ENCODE measurements at regions not wholly inside any gene's neighbourhood (a gene's known extent, or its start where the extent isn't known, plus 50 kb on each side); places are given as distances from the start of the nearest gene placed in this dataset.

DNA sequence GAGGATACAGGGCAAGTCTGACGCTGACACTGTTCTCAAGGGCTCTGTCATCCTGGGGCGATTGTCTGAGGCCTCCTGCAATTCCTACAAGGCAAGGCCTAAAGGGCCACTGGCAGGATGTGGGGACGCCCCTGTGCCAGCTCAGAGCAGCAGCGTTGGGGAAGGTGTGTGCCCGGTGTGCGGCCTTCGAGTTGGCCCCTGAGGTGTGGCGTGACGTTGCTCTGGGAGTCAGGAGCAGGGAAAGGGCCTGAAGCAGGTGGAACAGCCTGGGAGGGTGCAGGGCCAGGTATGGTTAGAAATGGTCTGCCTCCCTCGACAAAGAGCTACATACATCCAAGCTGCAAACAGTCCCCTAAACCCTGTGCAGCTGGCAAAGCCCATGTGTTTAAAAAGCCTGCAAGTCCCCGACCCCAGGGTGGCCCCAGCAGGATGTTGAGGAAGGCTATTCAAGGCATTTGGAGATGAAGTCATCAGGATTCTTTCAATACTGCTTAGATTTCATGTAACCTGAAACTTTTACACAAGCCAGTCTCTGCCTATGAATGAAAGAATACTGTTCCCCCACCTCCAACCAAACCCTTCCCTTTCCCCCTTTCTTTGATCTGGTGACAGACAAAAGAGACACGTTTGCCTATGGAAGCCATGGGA lies 142.5 kb upstream of the TNS3 start:
- DNase-seq (ENCODE audit: low read depth, low spot score): no peak
- no peak overlapping the region for H3K4me3 ChIP-seq (ENCODE audit: low read length)

- H3K4me3 ChIP-seq (ENCODE audit: low read length): no peak overlapping the region
- DNase-seq (ENCODE audit: low read depth, low spot score): no peak
Measured at GRCh38 chr7:47722126-47722525, 140.2 kb upstream of the TNS3 start.

DNA sequence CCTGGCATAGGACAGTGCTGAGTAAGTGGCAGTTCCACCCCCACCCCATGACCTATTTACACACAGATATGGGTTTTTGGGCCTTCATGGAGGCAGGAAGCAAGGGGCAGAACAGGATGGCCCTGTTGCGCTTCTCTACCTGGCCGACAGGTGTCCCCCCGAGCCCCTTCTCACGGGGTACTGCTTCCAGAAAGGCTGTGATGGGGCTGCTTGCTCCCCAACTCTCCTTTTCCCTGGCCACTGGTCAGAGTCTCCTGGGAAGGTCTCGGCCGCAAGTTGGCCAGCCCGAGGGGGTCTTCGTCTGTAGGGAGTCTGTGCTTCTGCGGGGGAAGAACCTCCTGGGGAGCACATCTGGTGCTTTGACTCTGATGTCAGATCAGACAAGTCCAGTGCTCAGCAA lies 139.8 kb upstream of the TNS3 start:
- DNase-seq (ENCODE audit: low read depth, low spot score): no peak
- H3K4me3 ChIP-seq (ENCODE audit: low read length): no peak overlapping the region

DNA sequence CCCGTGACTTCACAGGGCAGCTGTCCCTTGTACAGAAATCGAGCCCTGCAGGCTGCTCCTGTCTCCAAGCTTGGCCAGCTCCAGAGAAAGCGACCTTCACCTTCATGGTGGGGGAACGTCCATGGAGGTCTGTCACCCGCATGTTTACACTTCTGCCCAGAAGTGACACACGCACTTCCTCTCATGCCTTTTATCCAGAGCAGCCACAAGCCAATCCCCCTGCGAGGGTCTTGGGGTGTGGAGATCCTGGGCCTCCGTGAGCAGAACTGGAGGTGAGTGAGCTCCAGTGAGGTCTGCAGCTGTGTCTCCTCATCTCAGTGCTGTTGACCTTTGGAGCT lies 139.0 kb upstream of the TNS3 start:
- DNase-seq (ENCODE audit: low read depth, low spot score): no peak
- no peak overlapping the region for H3K4me3 ChIP-seq (ENCODE audit: low read length)

- no peak overlapping the region for H3K4me3 ChIP-seq (ENCODE audit: low read length)
- no peak for DNase-seq (ENCODE audit: low read depth, low spot score)
Measured at GRCh38 chr7:47720141-47720906, 138.4 kb upstream of the TNS3 start.

- no peak overlapping the region for H3K4me3 ChIP-seq (ENCODE audit: low read length)
- no peak for DNase-seq (ENCODE audit: low read depth, low spot score)
Measured at GRCh38 chr7:47719675-47720074, 137.8 kb upstream of the TNS3 start.

DNA sequence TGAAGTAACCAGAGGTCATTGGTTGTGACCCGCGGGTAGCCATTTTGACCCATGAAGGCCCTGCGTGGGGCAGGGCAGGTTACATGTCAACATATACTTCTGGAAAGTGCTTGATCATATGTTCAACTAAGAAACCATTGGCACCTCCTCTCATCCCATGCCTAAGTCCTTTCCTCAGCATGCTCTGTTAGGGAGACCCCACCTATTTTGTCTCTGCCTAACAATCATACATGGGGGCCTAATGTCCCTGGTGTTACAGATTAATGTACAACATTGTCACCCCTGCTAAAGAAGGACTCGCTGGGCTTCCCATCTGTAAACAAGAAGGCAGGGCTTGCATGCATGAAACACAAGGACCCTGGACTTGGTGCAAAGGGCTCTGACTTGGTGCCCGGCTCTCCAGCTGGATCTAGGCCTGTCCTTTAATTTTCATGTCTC lies 133.7 kb upstream of the TNS3 start:
- H3K4me3 ChIP-seq (ENCODE audit: low read length): no peak overlapping the region
- DNase-seq (ENCODE audit: low read depth, low spot score): no peak

DNA sequence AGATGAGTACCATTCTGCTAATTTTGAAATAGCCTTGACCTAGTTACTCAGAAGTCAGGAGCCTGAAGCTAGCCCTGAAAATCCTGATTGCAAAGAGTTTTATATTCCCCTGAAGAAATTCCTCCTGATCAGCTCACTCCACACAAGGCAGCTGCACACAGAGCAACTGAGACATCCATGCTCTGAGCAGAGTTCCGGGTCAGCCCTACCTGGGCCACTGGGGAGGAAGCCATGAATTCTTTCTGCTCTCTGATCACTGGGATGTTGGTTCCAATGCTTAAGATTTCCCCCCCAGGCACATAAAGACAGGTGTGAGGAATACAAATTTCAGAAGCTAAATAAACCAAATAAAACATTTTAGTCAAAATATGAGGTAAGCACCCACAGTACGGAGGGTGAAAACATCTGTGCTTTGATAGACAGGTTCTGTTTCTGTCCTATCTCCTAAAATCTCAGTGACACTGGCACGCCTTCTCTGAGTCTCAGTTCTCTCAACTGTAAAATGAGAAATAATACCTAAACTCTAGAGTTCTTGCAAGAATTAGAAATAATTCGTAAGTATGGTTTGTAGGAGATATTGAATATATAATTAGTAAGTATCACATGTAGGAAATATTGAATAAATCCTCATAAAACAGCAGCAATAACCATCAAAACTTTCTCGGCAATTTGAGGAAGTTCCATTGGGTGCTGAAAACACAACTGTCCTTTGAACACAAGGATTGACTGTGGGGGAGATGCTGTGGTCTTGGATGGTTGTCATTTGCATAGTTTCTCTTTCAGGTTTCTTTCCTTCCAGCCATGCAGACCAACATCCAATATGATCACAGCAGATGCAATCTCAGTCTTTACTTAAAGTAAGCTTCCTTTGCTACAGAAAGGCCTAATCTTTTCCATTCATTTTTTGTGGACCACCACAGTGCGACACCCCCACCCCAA lies 133.0 kb upstream of the TNS3 start:
- no peak for DNase-seq (ENCODE audit: low read depth, low spot score)
- H3K4me3 ChIP-seq (ENCODE audit: low read length): no peak overlapping the region

DNA sequence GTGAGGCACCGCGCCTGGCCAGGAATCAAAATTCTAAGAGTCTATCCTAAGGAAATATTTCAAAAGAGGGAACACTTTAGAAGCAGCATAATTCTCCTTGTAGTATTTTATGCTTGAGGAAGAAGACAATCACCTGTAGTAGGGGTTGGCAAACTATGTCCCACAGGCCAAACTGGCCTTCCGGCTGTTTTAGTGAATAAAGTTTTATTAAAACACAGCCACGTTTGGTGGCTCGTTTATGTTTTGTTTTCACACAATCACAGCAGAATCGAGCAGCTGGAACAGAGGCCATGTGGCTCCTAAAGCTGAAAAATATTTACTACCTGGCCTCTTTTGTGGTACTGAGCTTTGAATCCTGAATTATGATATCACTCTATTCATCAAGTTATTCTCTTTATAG lies 131.7 kb upstream of the TNS3 start:
- no peak for DNase-seq (ENCODE audit: low read depth, low spot score)
- no peak overlapping the region for H3K4me3 ChIP-seq (ENCODE audit: low read length)

DNA sequence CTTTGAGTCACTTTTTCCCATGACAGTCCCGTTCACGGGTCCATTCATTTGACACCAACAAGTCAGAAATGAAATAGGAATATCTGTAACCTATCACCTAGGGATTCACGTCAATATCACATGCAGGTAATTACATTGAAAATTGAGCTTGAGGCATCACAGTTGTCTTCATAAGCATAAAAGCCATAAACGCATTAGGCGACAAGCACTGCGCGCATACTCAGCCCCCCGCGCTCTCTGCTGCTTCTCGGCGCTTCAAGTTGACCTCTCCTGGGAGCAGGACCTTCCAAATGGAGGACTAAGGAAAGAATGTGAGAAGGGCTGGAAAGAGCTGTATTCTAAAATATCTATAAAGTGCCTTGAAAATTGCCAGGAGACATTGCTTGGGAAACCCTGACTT lies 130.5 kb upstream of the TNS3 start:
- DNase-seq (ENCODE audit: low read depth, low spot score): no peak
- H3K4me3 ChIP-seq (ENCODE audit: low read length): no peak overlapping the region

- no peak overlapping the region for H3K4me3 ChIP-seq (ENCODE audit: low read length)
- no peak for DNase-seq (ENCODE audit: low read depth, low spot score)
Measured at GRCh38 chr7:47711776-47712175, 129.9 kb upstream of the TNS3 start.

- H3K4me3 ChIP-seq (ENCODE audit: low read length): no peak overlapping the region
- no peak for DNase-seq (ENCODE audit: low read depth, low spot score)
Measured at GRCh38 chr7:47710201-47710935, 128.5 kb upstream of the TNS3 start.

- no peak overlapping the region for H3K4me3 ChIP-seq (ENCODE audit: low read length)
- DNase-seq (ENCODE audit: low read depth, low spot score): no peak
Measured at GRCh38 chr7:47709451-47709850, 127.5 kb upstream of the TNS3 start.

DNA sequence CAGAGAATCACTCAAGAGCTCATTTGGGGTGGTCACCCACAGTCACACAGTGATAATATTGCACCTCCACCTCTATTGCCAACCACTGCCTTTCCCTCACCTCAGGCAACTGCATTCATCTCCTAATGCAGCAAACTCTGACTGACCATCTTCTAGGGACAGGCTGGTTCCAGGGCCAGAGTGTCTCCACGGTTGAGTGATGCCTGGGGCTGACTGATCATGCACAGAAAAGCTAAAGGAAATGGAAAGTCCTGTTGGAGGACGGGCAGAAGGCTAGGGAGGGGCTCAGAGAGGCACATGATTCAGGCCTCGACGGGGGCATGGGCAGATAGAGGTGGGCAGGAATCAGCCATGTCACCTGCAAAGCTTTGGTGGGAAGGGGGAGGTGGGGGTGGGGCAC lies 127.1 kb upstream of the TNS3 start:
- DNase-seq (ENCODE audit: low read depth, low spot score): no peak
- H3K4me3 ChIP-seq (ENCODE audit: low read length): no peak overlapping the region

- DNase-seq (ENCODE audit: low read depth, low spot score): no peak
- H3K4me3 ChIP-seq (ENCODE audit: low read length): no peak overlapping the region
Measured at GRCh38 chr7:47707583-47707982, 125.7 kb upstream of the TNS3 start.

GRCh38 chr7:47704936-47705335 lies 123.0 kb upstream of the TNS3 start:
- H3K4me3 ChIP-seq (ENCODE audit: low read length): no peak overlapping the region
- DNase-seq (ENCODE audit: low read depth, low spot score): no peak

GRCh38 chr7:47702080-47702479 lies 120.2 kb upstream of the TNS3 start:
- no peak for DNase-seq (ENCODE audit: low read depth, low spot score)
- H3K4me3 ChIP-seq (ENCODE audit: low read length): no peak overlapping the region

GRCh38 chr7:47698386-47698785 lies 116.5 kb upstream of the TNS3 start:
- H3K4me3 ChIP-seq (ENCODE audit: low read length): no peak overlapping the region
- no peak for DNase-seq (ENCODE audit: low read depth, low spot score)

GRCh38 chr7:47697543-47697942 lies 115.6 kb upstream of the TNS3 start:
- no peak for DNase-seq (ENCODE audit: low read depth, low spot score)
- H3K4me3 ChIP-seq (ENCODE audit: low read length): no peak overlapping the region

All from Jurkat, Clone E6-1 (cell line).